ENCODE measurements at regions not wholly inside any gene's neighbourhood (a gene's known extent, or its start where the extent isn't known, plus 50 kb on each side); places are given as distances from the start of the nearest gene placed in this dataset.

GRCh38 chr5:74916831-74917710, 50.9 kb upstream of the FAM169A start:
- no peak for DNase-seq (ENCODE audit: low spot score)
